Kidney (tissue), 13 donors: ENCODE measurements at regions not wholly inside any gene's neighbourhood (a gene's known extent, or its start where the extent isn't known, plus 50 kb on each side); places are given as distances from the start of the nearest gene placed in this dataset.
A peak's percentile ranks its signal among the peaks of the same experiment; 100 is the strongest.

Experiments
- DNase-seq, 5 donors: peaks; one replicate each; pipeline ENCODE4 v3.0.0-alpha.2; 2013 to 2020
- FAIRE-seq: peaks from 2 replicates; lab custom pipeline; 2012; peaks lifted over from hg19 to GRCh38; lab: Jason Lieb, UNC
- H3K27ac ChIP-seq, 2 donors: one replicate each; pipeline ENCODE4 v1.7.0; 2013; ENCODE audit warnings: low read depth in 2 of 2, low read length in 2 of 2, inconsistent platforms in 1 of 2
- H3K27me3 ChIP-seq: one replicate; pipeline ENCODE4 v1.7.1; 2013; ENCODE audit warnings: low read length, inconsistent platforms; ENCODE audit not compliant: control insufficient read depth, insufficient read depth
- H3K36me3 ChIP-seq, 3 donors: one replicate each; pipeline versions ENCODE4 v1.7.0 to v1.7.1; 2013; ENCODE audit warnings: low read length in 3 of 3, control low read depth in 1 of 3, inconsistent platforms in 1 of 3; ENCODE audit not compliant: insufficient read depth in 3 of 3, control insufficient read depth in 2 of 3
- H3K4me1 ChIP-seq, 3 donors: one replicate each; pipeline versions ENCODE4 v1.7.0 to v1.7.1; 2013; ENCODE audit warnings: low read length in 3 of 3, inconsistent platforms in 1 of 3, low read depth in 1 of 3; ENCODE audit not compliant: control insufficient read depth in 2 of 3, insufficient read depth in 2 of 3
- H3K4me3 ChIP-seq, 3 donors: one replicate each; pipeline versions ENCODE4 v1.7.0 to v1.8.1; 2013; ENCODE audit warnings: low read length in 3 of 3, control low read depth in 1 of 3, inconsistent platforms in 1 of 3
- H3K9ac ChIP-seq, 3 donors: one replicate each; pipeline versions ENCODE4 v1.7.0 to v1.7.1; 2013; ENCODE audit warnings: low read length in 3 of 3, control low read depth in 1 of 3, inconsistent platforms in 1 of 3
- H3K9me3 ChIP-seq, 3 donors: one replicate each; pipeline versions ENCODE4 v1.7.0 to v1.7.1; 2013; ENCODE audit warnings: low read length in 3 of 3, control low read depth in 1 of 3, inconsistent platforms in 1 of 3; ENCODE audit not compliant: control insufficient read depth in 2 of 3, insufficient read depth in 1 of 3
- intact Hi-C: fragments of 100-400 bp; cut with DNase I; formaldehyde crosslinking; loops from one replicate; pipeline ENCODE4 v1.11.1; 2022
- TF ChIP-seq, protein P1 (sequence below): IDR thresholded peaks from 3 replicates; pipeline ENCODE4 v1.5.1; 2012; ENCODE audit warnings: mild to moderate bottlenecking, moderate library complexity, borderline replicate concordance; ENCODE audit not compliant: insufficient read depth; ENCODE audit errors: extremely low read depth
- donor health status: control.
- donor health status: control.
- donor health status: control.
- donor health status: control.
- donor health status: control.
- donor health status: DM: yes; HTN: yes; CAD: no.
- donor health status: Normal renal cell carcinoma (clear cell type).

DNA sequence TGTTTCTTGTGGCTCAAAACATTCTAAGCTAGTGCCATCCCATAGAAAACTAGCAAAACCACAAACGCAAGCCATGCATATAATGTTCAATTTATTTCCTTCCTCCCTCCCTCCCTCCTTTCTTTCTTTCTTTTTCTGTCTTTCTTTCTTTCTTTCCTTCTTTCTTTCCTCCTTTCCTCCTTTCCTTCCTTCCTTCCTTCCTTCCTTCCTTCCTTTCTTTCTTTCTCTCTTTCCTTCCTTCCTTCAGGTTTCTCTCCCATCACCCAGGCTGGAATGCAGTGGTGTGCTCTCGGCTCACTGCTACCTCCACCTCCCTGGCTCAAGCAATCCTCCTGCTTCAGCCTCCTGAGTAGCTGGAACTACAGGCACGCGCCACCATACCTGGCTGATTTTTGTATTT, 492.8 kb upstream of the PROK2 start:
- FAIRE-seq (no peak), DNase-seq (no peak)
- Histone ChIP-seq H3K27me3 (no peaks in the 10 kb centered on the region), H3K9me3 (no peaks in the 10 kb centered on the region), H3K9ac (no peak overlapping the region), H3K4me1 (peaks cover 0 to 12% (median 7%) of the 10 kb centered on the region in 3 donors), H3K4me3 (no peak overlapping the region), H3K36me3 (no peaks in the 10 kb centered on the region), H3K27ac (no peak overlapping the region)
- intact Hi-C loops, result no loop called here
- TF ChIP-seq, protein P1, sequence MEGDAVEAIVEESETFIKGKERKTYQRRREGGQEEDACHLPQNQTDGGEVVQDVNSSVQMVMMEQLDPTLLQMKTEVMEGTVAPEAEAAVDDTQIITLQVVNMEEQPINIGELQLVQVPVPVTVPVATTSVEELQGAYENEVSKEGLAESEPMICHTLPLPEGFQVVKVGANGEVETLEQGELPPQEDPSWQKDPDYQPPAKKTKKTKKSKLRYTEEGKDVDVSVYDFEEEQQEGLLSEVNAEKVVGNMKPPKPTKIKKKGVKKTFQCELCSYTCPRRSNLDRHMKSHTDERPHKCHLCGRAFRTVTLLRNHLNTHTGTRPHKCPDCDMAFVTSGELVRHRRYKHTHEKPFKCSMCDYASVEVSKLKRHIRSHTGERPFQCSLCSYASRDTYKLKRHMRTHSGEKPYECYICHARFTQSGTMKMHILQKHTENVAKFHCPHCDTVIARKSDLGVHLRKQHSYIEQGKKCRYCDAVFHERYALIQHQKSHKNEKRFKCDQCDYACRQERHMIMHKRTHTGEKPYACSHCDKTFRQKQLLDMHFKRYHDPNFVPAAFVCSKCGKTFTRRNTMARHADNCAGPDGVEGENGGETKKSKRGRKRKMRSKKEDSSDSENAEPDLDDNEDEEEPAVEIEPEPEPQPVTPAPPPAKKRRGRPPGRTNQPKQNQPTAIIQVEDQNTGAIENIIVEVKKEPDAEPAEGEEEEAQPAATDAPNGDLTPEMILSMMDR, result no peak

GRCh38 chr3:72276806-72277205, 491.9 kb upstream of the PROK2 start:
- Histone ChIP-seq H3K9me3 (no peaks in the 10 kb centered on the region), H3K27me3 (no peaks in the 10 kb centered on the region), H3K4me1 (peaks cover 0 to 12% (median 7%) of the 10 kb centered on the region in 3 donors), H3K27ac (no peak overlapping the region), H3K4me3 (no peak overlapping the region), H3K9ac (no peak overlapping the region), H3K36me3 (no peaks in the 10 kb centered on the region)
- intact Hi-C loops, result no loop called here
- TF ChIP-seq, protein P1, result no peak
- no peak for FAIRE-seq
- no peak for DNase-seq

DNA sequence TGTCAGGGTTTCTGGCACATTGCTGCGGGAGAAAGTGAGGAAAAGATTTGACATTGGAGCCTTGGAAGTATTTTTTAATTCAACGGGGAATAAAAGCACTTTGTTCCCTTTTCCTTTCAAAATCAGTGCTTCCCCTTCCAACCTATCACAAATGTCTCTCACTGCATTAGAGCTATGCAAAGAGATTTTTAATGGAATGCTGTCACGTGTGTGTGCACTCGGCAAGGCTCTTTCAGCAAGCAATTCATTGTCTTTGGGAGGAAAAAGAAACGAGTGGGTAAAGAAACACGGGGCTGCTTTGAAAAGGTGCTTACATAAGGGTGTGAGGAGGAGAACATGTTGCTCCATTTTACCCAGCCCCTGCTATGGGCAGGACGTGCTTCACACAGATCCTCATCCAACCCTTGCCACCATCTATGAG, 490.4 kb upstream of the PROK2 start:
- TF ChIP-seq, protein P1, result no peak
- Histone ChIP-seq H3K36me3 (no peaks in the 10 kb centered on the region), H3K27ac (no peak overlapping the region), H3K9ac (no peak overlapping the region), H3K4me1 (peaks cover 0 to 14% (median 7%) of the 10 kb centered on the region in 3 donors), H3K9me3 (no peaks in the 10 kb centered on the region), H3K27me3 (no peaks in the 10 kb centered on the region), H3K4me3 (no peak overlapping the region)
- intact Hi-C loops, result no loop called here
- FAIRE-seq (no peak), DNase-seq (peak in 1 of 5 donors; percentile 41)
